NB4 (cell line): ENCODE measurements at regions not wholly inside any gene's neighbourhood (a gene's known extent, or its start where the extent isn't known, plus 50 kb on each side); places are given as distances from the start of the nearest gene placed in this dataset.

Experiments used
- CTCF ChIP-seq: IDR thresholded peaks from one replicate; pipeline ENCODE4 v1.5.1; 2012; ENCODE audit warnings: low read depth, low read length
- POLR2A ChIP-seq: IDR thresholded peaks from 2 replicates; pipeline ENCODE4 v1.6.1; 2011; ENCODE audit warnings: mild to moderate bottlenecking; ENCODE audit not compliant: insufficient read length; ENCODE audit errors: extremely low read depth

GRCh38 chr4:19969492-19969891, 282.2 kb upstream of the SLIT2 start:
- TF ChIP-seq POLR2A (no peak), CTCF (no peak)
